IMR-90 (cell line): ENCODE measurements at regions not wholly inside any gene's neighbourhood (a gene's known extent, or its start where the extent isn't known, plus 50 kb on each side); places are given as distances from the start of the nearest gene placed in this dataset.

Source experiments
- ATAC-seq: fragments of 200-7000 bp; cut with Tn5 transposase; 2 replicates; pipeline ENCODE4 v1.9.1; 2020; ENCODE audit warnings: low read depth, mild to moderate bottlenecking, moderate library complexity
- BruUV-seq: library from RNA; stranded (reverse); fragments of 400-500 nt; replicated peaks from 2 replicates; lab custom pipeline; 2021; lab: Mats Ljungman, UMichigan
- CTCF ChIA-PET: fragments of 300-600 bp; formaldehyde crosslinking; extraction: SDS; loops from one replicate; lab custom pipeline; 2021; ENCODE audit warnings: antibody characterized with exemption; lab: Yijun Ruan, JAX
- POLR2A ChIA-PET: fragments of 300-600 bp; sonication (Branson Sonifier 250); formaldehyde crosslinking; loops from one replicate; lab custom pipeline; 2022; ENCODE audit warnings: antibody characterized with exemption; ENCODE audit not compliant: unreplicated experiment; lab: Charles Lee
- DNase-seq: peaks from one replicate; pipeline ENCODE4 v3.0.0; 2013
- H2AFZ ChIP-seq: replicated peaks from 2 replicates; pipeline ENCODE3; 2013; ENCODE audit warnings: low read length, mild to moderate bottlenecking; ENCODE audit not compliant: poor library complexity
- H2AK5ac ChIP-seq: 2 replicates; pipeline ENCODE4 v1.6.1; 2013; ENCODE audit warnings: low read depth, low read length, inconsistent platforms
- H2AK9ac ChIP-seq: replicated peaks from 2 replicates; pipeline ENCODE3; 2013; ENCODE audit warnings: mild to moderate bottlenecking, low read depth, low read length, moderate library complexity; ENCODE audit not compliant: poor library complexity
- H2BK120ac ChIP-seq: 2 replicates; pipeline ENCODE4 v1.6.1; 2013; ENCODE audit warnings: low read depth, low read length, inconsistent platforms
- H2BK15ac ChIP-seq: 3 replicates; pipeline ENCODE4 v1.6.1; 2013; ENCODE audit warnings: low read depth, low read length, inconsistent platforms
- H2BK20ac ChIP-seq: 2 replicates; pipeline ENCODE4 v1.6.1; 2013; ENCODE audit warnings: low read depth, mild to moderate bottlenecking, inconsistent platforms, low read length, moderate library complexity
- H2BK5ac ChIP-seq: 2 replicates; pipeline ENCODE4 v1.6.1; 2013; ENCODE audit warnings: mild to moderate bottlenecking, low read depth, low read length, inconsistent platforms; ENCODE audit not compliant: poor library complexity, severe bottlenecking
- H3K14ac ChIP-seq: replicated peaks from 2 replicates; pipeline ENCODE4 v1.6.1; 2013; ENCODE audit warnings: low read depth, low read length, inconsistent platforms
- H3K18ac ChIP-seq: 2 replicates; pipeline ENCODE4 v1.6.1; 2013; ENCODE audit warnings: low read depth, low read length, control low read depth
- H3K23ac ChIP-seq: 2 replicates; pipeline ENCODE4 v1.6.1; 2013; ENCODE audit warnings: low read depth, low read length, inconsistent platforms
- H3K27ac ChIP-seq: 2 replicates; pipeline ENCODE4 v1.5.1; 2013; ENCODE audit warnings: mild to moderate bottlenecking, control low read depth, low read length; ENCODE audit not compliant: insufficient read depth
- H3K27me3 ChIP-seq: 2 replicates; pipeline ENCODE4 v1.6.1; 2013; ENCODE audit warnings: low read length; ENCODE audit not compliant: control insufficient read depth, insufficient read depth
- H3K36me3 ChIP-seq: 2 replicates; pipeline ENCODE4 v1.6.1; 2013; ENCODE audit warnings: low read length, mixed read lengths; ENCODE audit not compliant: control insufficient read depth, insufficient read depth
- H3K4ac ChIP-seq: 2 replicates; pipeline ENCODE4 v1.6.1; 2013; ENCODE audit warnings: low read depth, low read length, inconsistent platforms
- H3K4me1 ChIP-seq: 2 replicates; pipeline ENCODE4 v1.6.1; 2013; ENCODE audit warnings: low read length, mixed read lengths; ENCODE audit not compliant: control insufficient read depth, insufficient read depth
- H3K4me2 ChIP-seq: 2 replicates; pipeline ENCODE4 v1.6.1; 2013; ENCODE audit warnings: low read depth, mild to moderate bottlenecking, control low read depth, low read length, moderate library complexity
- H3K4me3 ChIP-seq: 2 replicates; pipeline ENCODE4 v1.5.1; 2013; ENCODE audit warnings: low read depth, mild to moderate bottlenecking, control low read depth, low read length, moderate library complexity; ENCODE audit not compliant: insufficient read depth
- H3K56ac ChIP-seq: 2 replicates; pipeline ENCODE4 v1.6.1; 2013; ENCODE audit warnings: low read length, inconsistent platforms; ENCODE audit not compliant: insufficient read depth; ENCODE audit errors: extremely low read depth
- H3K79me1 ChIP-seq, 2 experiments: 2 replicates each; pipeline ENCODE4 v1.6.1; 2013; ENCODE audit warnings: low read length in 2 of 2, inconsistent platforms in 1 of 2, low read depth in 1 of 2
- H3K9ac ChIP-seq: 2 replicates; pipeline ENCODE4 v1.6.1; 2013; ENCODE audit warnings: low read depth, low read length, control low read depth
- H3K9me1 ChIP-seq: 2 replicates; pipeline ENCODE4 v1.6.1; 2013; ENCODE audit warnings: low read length, inconsistent platforms; ENCODE audit not compliant: insufficient read depth
- H3K9me3 ChIP-seq: 2 replicates; pipeline ENCODE4 v1.6.1; 2013; ENCODE audit warnings: low read length; ENCODE audit not compliant: control insufficient read depth, insufficient read depth
- H4K20me1 ChIP-seq: 2 replicates; pipeline ENCODE4 v1.6.1; 2013; ENCODE audit warnings: low read length, inconsistent platforms; ENCODE audit not compliant: insufficient read depth
- H4K5ac ChIP-seq: 2 replicates; pipeline ENCODE4 v1.6.1; 2013; ENCODE audit warnings: mild to moderate bottlenecking, low read depth, low read length, control low read depth
- H4K8ac ChIP-seq, 2 experiments: 2 replicates each; pipeline ENCODE4 v1.6.1; 2013; ENCODE audit warnings: low read depth in 2 of 2, low read length in 2 of 2, control low read depth in 1 of 2, inconsistent platforms in 1 of 2
- H4K91ac ChIP-seq: 2 replicates; pipeline ENCODE4 v1.6.1; 2013; ENCODE audit warnings: low read depth, low read length, inconsistent platforms; ENCODE audit not compliant: insufficient read depth
- FOS ChIP-seq: fragments of 150-350 bp; IDR thresholded peaks from 2 replicates; pipeline ENCODE4 v1.6.1; 2016; ENCODE audit warnings: low read depth, low read length
- RFX5 ChIP-seq: IDR thresholded peaks from 2 replicates; pipeline ENCODE4 v1.8.0; 2012; ENCODE audit warnings: low read depth, mild to moderate bottlenecking, low read length, moderate library complexity
- WGBS, 2 experiments: methylation state at CpG; one replicate each; pipeline versions ENCODE4 v1.1.5 to v1.1.7; 2013; ENCODE audit warnings: missing lambda C conversion rate in 2 of 2; ENCODE audit not compliant: insufficient read length in 1 of 2; ENCODE audit errors: extremely low coverage in 2 of 2; 5-methylcytosine and 5-hydroxymethylcytosine counted together
- dilution Hi-C: fragments of 300-500 bp; cut with HindIII; formaldehyde crosslinking; loops from one replicate; pipeline ENCODE4 v1.14.3; 2018; ENCODE audit warnings: low sequenced_read_pairs; ENCODE audit not compliant: unreplicated experiment
- in situ Hi-C: fragments of 300-500 bp; cut with MboI; formaldehyde crosslinking; loops from 3 replicates; pipeline ENCODE4 v1.14.3; 2019; ENCODE audit warnings: low sequenced_read_pairs, inconsistent platforms, mixed read lengths
- intact Hi-C: fragments of 100-400 bp; cut with micrococcal nuclease; formaldehyde crosslinking; loops from 2 replicates; pipeline ENCODE4 v1.10.0; 2022

DNA sequence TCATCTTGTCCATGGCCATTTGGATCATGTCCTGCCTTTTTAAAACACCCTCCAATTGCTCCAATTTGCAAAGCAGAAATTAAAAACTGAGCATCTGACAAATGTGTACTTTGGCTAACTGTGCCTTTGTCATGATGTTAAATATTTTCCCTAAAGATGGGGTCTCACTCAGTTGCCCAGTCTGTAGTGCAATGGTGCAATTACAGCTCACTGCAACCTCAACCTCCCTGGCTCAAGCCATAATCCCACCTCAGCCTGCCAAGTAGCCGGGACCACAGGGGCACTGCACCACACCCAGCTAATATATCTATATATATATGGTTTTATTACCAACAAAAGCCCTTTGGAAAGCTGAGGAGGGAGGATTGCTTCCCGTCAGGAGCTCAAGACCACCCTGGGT, 782.7 kb downstream of the UQCRFS1 start:
- no peak overlapping the region for H3K23ac ChIP-seq
- in situ Hi-C loops, result no loop called here

More for the DNA sequence above, 782.7 kb downstream of the UQCRFS1 start:
- dilution Hi-C loops (no loop called here), intact Hi-C loops (no loop called here)
- Histone ChIP-seq H3K9me3 (peaks cover 20% of the 10 kb centered on the region; the same call in 1 of the 2 replicates), H3K4me1 (no peaks in the 10 kb centered on the region), H3K27ac (no peak overlapping the region), H4K5ac (no peak overlapping the region), H4K8ac (no peak overlapping the region), H2AFZ (no peak overlapping the region), H2AK9ac (no peak overlapping the region), H2BK120ac (no peak overlapping the region), H2AK5ac (no peak overlapping the region), H2BK15ac (no peak overlapping the region), H4K91ac (no peak overlapping the region), H3K14ac (no peak overlapping the region), H3K4ac (no peak overlapping the region), H3K27me3 (no peaks in the 10 kb centered on the region), H4K20me1 (no peaks in the 10 kb centered on the region), H2BK5ac (no peak overlapping the region), H3K18ac (no peak overlapping the region), H2BK20ac (no peak overlapping the region), H3K4me2 (no peak overlapping the region), H3K79me1 (no peaks in the 10 kb centered on the region), H3K36me3 (no peaks in the 10 kb centered on the region), H3K56ac (no peak overlapping the region), H3K4me3 (no peak overlapping the region), H3K9ac (no peak overlapping the region), H3K9me1 (no peaks in the 10 kb centered on the region)
- ATAC-seq (no peak), DNase-seq (no peak)
- BruUV-seq, result no TSS peak
- ChIA-PET POLR2A (no interaction called here), CTCF (no interaction called here)
- no CpG with 5 or more reads among the region's 2 CpGs for WGBS, 2 experiments
- TF ChIP-seq FOS (no peak), RFX5 (no peak)
